ENCODE measurements at regions not wholly inside any gene's neighbourhood (a gene's known extent, or its start where the extent isn't known, plus 50 kb on each side); places are given as distances from the start of the nearest gene placed in this dataset.

DNA sequence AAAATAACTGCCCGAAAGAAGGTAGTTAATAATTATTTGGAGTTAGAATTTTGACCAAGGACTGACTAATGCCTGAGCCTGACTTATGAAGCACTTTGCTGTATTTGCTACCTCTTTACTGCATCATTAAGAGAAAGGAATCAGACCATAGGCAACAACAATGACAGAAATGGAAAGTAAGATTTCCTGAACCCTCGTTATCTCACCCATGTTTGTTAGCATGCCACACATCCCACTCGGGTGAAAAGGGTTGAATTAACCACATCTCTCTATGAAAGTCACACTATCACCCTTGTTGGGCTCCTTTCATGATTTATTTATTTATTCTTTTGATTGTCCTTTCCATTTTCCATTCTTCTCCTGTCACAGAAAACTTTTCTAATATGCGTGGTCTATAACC is 59.6 kb downstream of the OLIG3 start:
- no peak for DNase-seq (ENCODE audit: low spot score)

- DNase-seq (ENCODE audit: low spot score): no peak
These were observed 62.1 kb downstream of the OLIG3 start for GRCh38 chr6:137432054-137432611.

DNA sequence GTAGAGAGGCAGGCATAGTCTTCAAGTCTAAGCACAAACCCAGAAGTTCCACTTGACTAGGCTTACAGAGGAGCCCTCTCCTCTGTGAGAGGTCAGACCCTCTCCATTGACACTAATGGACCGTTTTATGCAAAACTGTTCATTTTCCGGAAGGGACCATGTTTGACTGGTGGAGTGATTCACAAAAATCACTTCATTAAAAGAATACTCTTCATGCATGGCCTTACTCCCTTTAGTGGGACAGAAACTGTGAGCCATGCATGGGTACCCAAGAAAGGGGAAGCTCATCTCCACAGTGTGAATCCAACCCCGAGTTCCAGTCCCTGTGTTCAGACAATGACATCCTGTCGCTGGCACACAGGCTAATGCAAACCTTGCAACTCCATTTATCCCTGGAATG is 63.2 kb downstream of the OLIG3 start:
- no peak for DNase-seq (ENCODE audit: low spot score)

GRCh38 chr6:137427656-137428290 is 66.4 kb downstream of the OLIG3 start:
- DNase-seq (ENCODE audit: low spot score): no peak

DNA sequence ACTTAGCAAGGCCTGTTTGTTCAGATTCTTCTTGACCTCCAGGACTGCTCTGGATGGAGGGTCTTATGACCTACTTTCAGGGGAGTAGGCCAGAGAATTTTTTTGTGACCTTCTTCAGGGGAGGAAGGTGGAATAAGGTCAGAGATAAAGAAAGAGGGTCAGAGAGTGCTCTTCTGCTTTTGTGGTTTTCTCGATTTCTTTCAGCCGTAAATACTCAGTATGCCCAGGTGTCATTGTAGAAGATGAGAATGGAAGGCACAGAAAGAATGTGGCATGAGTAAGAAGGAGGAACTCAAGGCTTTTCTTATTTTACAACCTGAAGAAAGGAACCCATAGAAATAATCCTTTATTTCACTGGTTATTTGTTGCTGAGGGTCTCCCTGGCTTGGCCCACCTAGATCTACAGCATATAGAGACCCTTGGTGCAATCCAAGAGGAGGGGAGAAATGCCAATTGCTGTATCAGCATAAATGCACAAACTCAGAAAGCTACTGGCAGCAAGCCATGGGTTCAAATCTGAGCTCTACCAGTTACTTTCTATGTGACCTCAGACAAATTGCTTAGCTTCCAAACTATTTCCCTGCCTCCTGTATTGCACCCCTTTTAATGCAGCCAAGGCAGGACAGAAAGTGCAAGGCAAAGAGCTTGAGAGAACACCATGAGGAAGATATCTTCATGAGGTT is 68.0 kb downstream of the OLIG3 start:
- DNase-seq (ENCODE audit: low spot score): no peak

- no peak for DNase-seq (ENCODE audit: low spot score)
These were observed 69.9 kb downstream of the OLIG3 start for GRCh38 chr6:137424251-137424650.

DNA sequence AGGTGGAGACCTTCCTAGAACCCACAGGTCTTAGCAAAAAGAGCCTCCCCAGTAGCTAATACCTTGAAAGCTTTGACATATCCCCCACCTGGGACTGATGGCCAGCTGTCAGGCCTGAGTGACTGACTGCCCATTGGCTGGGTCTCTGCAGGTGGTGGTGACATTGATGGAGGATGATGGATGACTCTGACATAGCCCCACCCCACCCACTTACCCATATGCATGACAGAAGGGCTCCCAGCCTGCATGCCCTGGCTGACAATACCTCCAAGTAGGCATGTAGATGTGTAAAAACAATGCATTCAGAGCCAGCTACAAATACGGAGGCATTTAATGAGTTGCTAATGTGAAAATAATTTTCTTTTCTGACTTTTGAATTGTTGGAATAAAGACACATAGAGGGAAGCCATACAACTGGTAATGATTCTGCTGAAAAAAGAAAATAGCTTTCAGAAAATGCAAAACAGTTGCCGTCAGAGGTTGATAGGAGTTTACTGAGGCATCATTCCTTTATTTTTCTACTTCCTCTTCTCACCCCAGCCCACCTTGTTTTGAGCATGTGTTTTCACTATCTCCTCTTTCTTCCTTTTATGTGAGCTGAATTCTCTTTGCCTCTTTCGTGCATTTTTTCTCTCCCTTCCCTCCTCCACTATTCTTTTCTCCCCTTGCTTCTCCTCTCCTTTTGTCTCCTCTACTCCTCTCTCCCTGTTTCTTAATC is 70.6 kb downstream of the OLIG3 start:
- no peak for DNase-seq (ENCODE audit: low spot score)

DNA sequence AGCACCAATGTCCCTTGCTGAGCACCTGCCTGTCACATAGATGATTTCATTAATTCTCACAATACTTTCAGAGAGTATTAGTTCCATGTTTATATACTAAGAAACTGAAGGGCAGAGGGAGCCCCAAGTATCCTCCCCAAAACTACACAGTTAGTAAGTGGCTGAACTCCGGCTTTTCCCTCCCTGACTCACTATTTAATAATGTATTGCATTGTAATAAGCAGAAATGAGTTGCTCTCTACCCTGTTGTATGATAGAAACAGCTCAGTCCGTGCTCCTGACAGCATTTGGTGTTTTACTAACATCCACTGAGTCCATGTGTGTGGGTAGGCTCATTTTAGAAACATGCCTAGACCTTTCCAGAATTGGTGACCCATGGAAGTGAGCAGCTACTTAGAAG is 76.8 kb downstream of the OLIG3 start:
- DNase-seq (ENCODE audit: low spot score): no peak

DNA sequence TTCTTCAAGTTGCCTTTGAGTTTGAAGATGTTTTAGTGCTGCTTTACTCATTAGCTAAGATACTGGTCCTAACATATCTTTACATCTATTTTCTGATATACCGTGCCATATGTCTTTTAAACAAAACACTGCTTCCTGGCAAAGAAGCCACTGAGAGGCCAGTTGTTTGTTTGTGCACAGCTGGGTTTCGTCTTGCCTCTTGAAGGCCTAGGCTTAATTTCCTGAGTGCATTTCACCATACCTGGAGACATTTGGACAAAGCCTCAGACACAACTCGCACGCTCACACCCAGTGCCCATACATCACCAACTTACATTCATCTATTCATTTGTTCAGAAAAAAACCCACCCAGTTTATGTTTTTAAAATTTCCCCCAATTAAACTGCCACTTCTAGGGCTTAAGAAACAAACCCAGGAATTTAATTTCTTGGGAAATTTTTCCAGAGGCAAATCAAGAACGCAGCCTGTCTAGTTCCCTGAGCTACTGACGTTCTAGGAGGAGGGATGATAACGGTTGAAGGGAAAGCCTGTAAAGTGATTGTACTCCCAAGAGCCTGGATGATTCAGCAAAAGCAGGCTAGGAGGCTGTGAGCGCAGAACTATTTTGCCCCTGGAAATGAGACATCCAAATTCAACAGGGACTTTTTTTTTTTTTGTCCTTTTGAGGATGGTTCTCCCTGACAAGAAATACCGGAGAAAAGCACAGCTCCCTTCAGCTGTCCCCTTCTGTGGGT is 77.7 kb downstream of the OLIG3 start:
- DNase-seq (ENCODE audit: low spot score): no peak

DNA sequence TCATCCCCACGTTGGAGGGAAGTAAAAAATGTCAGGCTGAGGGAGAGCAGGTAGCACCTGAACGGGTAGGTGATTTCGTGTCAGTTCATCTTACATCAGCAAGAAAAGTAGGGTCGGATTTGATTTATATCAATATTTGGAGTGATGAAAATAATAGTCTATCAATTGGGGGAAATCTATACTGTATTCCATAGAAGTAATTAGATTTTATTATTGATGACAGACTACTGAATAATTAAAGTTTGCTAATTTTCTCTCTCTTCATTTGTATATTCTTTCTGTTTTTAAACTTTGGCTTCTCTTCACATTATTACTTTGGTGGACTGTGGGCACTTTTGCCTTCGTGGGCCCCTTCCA is 78.4 kb downstream of the OLIG3 start:
- no peak for DNase-seq (ENCODE audit: low spot score)

DNA sequence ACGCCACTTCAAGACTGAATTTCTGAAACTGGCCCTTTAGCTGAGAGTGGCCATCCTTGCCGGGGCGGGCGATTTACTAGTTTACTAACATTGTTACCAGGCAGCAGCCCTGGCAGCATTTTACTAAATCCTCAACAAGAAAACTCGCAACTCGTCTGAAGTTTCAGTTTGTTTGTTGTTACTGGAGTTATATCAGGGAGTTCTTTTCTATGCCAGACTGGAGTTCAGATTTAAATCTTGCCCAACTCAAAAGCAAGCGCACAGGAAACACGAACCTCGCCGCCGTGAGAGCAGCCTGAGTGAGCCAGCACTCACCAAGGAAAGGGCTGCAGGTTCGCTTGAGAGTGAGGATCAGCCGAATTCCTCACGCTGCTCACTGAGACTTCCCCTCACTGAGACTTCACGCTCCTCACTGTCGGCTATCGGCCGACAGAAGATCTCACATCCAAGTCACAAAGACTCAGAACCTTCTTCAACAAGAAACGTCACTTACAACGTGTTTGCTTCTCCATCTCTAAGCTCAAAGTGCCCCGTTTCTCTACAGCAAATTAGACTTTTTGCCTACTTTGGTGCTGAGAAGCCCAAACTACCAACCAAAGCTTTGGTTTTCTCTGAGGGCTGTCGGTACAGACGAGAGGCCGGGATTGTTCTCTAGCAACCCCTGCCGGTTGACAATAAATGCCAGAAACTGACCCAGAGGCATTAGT is 78.9 kb downstream of the OLIG3 start:
- DNase-seq (ENCODE audit: low spot score): no peak

GRCh38 chr6:137414599-137414998 is 79.6 kb downstream of the OLIG3 start:
- DNase-seq (ENCODE audit: low spot score): no peak

- DNase-seq (ENCODE audit: low spot score): no peak
These were observed 80.7 kb downstream of the OLIG3 start for GRCh38 chr6:137413482-137413881.

DNA sequence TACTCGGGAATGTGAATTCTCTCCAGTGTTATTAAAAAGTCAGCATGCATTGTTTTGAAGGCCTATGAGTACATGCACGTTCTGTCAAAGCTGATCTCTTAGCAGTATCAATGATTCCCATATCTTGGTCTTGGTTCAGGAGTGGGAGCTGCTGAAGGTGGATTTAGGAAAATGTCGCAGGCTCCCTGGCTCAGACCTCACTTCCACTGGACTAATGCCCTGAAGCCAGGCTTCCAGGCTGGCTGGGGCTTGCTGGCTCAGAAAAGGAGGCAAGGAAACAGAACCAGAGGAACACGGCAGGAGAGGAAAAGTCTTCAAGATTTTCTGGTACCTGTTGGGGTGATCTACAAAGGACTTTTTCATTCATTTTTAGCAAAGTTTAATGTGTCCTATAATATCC is 81.6 kb downstream of the OLIG3 start:
- no peak for DNase-seq (ENCODE audit: low spot score)

- DNase-seq (ENCODE audit: low spot score): no peak
These were observed 84.9 kb downstream of the OLIG3 start for GRCh38 chr6:137409266-137409777.

GRCh38 chr6:137407816-137408215 is 86.4 kb downstream of the OLIG3 start:
- DNase-seq (ENCODE audit: low spot score): no peak

- DNase-seq (ENCODE audit: low spot score): no peak
These were observed 88.4 kb downstream of the OLIG3 start for GRCh38 chr6:137405806-137406205.

GRCh38 chr6:137403855-137404254 is 90.3 kb downstream of the OLIG3 start:
- DNase-seq (ENCODE audit: low spot score): no peak

- DNase-seq (ENCODE audit: low spot score): no peak
These were observed 90.8 kb downstream of the OLIG3 start for GRCh38 chr6:137403443-137403842.

DNA sequence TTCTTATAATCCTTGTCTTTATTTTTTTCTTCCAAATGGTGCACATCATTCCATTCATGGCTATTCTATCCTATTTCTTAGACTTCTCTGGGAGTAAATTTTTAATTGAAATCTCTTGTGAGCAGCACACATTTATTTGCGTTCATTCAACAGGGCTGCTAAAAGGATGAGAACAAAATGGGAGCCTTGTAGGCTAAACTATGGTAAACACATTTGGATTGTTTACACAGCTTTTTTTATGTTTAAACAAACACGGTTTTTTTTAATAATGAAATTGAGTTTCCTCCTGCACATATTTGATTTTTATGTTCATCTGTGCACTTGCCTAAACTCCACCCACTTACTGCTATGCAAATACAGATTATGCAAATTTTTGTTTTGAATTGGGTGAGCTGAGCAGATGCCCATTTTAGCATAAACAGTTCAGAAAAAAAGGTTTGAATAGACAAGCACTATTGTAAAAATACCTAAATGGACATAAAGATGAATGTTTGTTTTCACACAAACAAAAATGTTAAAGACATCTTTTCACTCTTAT is 92.0 kb downstream of the OLIG3 start:
- DNase-seq (ENCODE audit: low spot score): no peak

- DNase-seq (ENCODE audit: low spot score): no peak
These were observed 93.1 kb downstream of the OLIG3 start for GRCh38 chr6:137401088-137401487.

All from hematopoietic multipotent progenitor cell treated with erythropoietin and hydrocortisone succinate and interleukin-3 and kit ligand, for 15 days (in vitro differentiated cells).